NT2/D1 (cell line): ENCODE measurements at regions not wholly inside any gene's neighbourhood (a gene's known extent, or its start where the extent isn't known, plus 50 kb on each side); places are given as distances from the start of the nearest gene placed in this dataset.

Experiments
- DNase-seq: peaks from one replicate; pipeline ENCODE4 v3.0.0-alpha.2; 2011; ENCODE audit warnings: low read depth, low spot score
- H3K27me3 ChIP-seq: 2 replicates; pipeline ENCODE4 v1.6.0; 2011; ENCODE audit warnings: mild to moderate bottlenecking; ENCODE audit not compliant: insufficient read length, insufficient read depth
- H3K36me3 ChIP-seq: 2 replicates; pipeline ENCODE4 v1.6.1; 2011; ENCODE audit warnings: mild to moderate bottlenecking, low read length, mixed read lengths; ENCODE audit not compliant: insufficient read depth, insufficient read length
- H3K4me1 ChIP-seq: 2 replicates; pipeline ENCODE4 v1.5.1; 2011; ENCODE audit not compliant: insufficient read depth, insufficient read length
- H3K4me3 ChIP-seq: 2 replicates; pipeline ENCODE4 v1.5.1; 2011; ENCODE audit warnings: low read depth; ENCODE audit not compliant: insufficient read length
- H3K9ac ChIP-seq: 2 replicates; pipeline ENCODE4 v1.6.0; 2011; ENCODE audit warnings: low read depth; ENCODE audit not compliant: insufficient read length
- H3K9me3 ChIP-seq: 2 replicates; pipeline ENCODE4 v1.5.1; 2011; ENCODE audit warnings: mild to moderate bottlenecking, low read length; ENCODE audit not compliant: insufficient read depth
- SUZ12 ChIP-seq: IDR thresholded peaks from 2 replicates; pipeline ENCODE4 v1.6.1; 2011; ENCODE audit not compliant: insufficient read length, insufficient read depth; ENCODE audit errors: extremely low read depth
- YY1 ChIP-seq: IDR thresholded peaks from 2 replicates; pipeline ENCODE4 v1.6.1; 2011; ENCODE audit not compliant: insufficient read length, insufficient read depth
- ZNF274 ChIP-seq: IDR thresholded peaks from 2 replicates; pipeline ENCODE4 v1.6.1; 2011; ENCODE audit warnings: mild to moderate bottlenecking, low read depth, low read length

DNA sequence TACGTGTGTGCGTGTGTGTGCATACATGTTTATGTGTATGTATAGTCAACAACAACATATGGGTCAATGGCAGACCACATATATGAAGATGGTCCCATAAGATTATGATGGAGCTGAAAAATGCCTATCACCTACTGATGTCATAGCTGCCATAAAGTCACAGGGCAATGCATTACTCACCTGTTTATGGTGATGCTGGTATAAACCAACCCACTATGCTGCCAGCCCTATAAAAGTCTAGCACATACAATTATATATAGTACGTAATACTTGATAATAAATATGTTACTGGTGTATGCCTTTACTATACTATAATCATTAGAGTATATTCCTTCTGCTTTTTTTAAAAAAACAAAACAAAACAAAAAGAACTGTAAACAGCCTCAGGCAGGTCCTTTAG lies 148.4 kb upstream of the ARID1B start:
- TF ChIP-seq SUZ12: no peak
- no peak for TF ChIP-seq YY1
- TF ChIP-seq ZNF274: no peak
- DNase-seq: no peak
- Histone ChIP-seq H3K9ac (no peak overlapping the region), H3K4me3 (no peak overlapping the region), H3K4me1 (no peaks in the 10 kb centered on the region), H3K27me3 (no peaks in the 10 kb centered on the region), H3K9me3 (no peaks in the 10 kb centered on the region), H3K36me3 (no peaks in the 10 kb centered on the region)

DNA sequence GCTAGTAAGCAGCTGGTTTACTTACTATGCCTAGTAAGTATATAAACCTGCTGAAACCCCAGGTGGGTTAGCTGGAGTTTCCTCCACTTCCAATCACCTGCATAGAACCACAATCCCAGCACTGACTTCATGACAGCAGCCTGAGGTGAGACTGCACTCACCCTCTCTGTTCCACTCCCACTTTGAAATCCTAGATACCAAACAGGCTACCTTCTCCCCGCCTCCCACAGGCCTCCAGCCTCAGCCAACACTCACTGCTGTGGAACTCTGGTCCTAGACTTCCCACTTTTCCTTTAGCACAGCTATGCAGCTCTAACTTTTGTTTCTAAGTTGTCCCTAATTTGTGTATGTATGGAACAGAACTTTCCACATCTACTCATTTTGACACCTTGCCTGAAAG lies 149.7 kb upstream of the ARID1B start:
- Histone ChIP-seq H3K9me3 (no peaks in the 10 kb centered on the region), H3K27me3 (no peaks in the 10 kb centered on the region), H3K4me3 (no peak overlapping the region), H3K36me3 (no peaks in the 10 kb centered on the region), H3K4me1 (no peaks in the 10 kb centered on the region), H3K9ac (no peak overlapping the region)
- DNase-seq: no peak
- TF ChIP-seq SUZ12: no peak

DNA sequence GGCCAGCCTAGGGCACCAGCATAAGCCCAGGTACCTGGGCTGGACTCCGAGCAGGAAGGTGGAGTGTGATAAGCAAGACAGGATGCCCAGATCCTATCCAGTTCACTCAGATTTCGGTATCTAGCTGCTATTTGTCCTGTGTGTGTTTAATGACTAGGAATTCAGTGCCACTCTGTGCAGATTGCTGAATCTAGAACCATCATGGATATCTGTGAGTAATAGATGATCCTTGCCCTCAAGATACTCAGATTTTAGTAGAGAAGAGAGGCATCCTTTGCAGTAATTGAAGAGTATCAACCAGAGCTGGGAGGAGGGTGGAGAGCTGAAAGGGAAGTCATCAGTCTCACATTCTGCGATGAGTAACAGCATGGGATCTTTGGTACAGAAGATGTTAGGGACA lies 155.0 kb upstream of the ARID1B start:
- H3K9me3 ChIP-seq: no peaks in the 10 kb centered on the region
- no peak for TF ChIP-seq ZNF274
- TF ChIP-seq YY1: no peak
- TF ChIP-seq SUZ12: no peak
- H3K27me3 ChIP-seq: no peaks in the 10 kb centered on the region
- H3K4me1 ChIP-seq: no peaks in the 10 kb centered on the region
- no peaks in the 10 kb centered on the region for H3K36me3 ChIP-seq
- DNase-seq: no peak
- H3K4me3 ChIP-seq: no peak overlapping the region
- no peak overlapping the region for H3K9ac ChIP-seq

DNA sequence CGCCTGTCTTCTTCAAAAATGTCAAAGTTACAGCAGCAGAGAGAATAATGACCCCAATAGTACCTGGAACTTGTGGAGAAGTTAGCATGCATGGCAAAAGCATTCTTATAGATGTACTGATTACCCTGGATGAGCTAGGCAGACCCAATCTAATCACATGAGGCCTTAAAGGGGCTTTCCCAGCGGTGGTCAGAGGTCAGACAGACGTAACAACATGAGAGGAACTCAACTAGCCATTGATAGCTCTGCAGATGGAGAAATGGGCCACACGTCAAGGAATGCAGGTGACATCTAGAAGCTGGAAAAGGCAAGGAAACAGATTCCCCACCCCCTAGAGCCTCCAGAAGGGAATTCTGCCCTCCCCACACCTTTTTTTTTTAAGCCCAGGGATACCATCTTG lies 156.8 kb upstream of the ARID1B start:
- no peaks in the 10 kb centered on the region for H3K9me3 ChIP-seq
- H3K4me1 ChIP-seq: no peaks in the 10 kb centered on the region
- H3K9ac ChIP-seq: no peak overlapping the region
- H3K27me3 ChIP-seq: no peaks in the 10 kb centered on the region
- DNase-seq: no peak
- no peak for TF ChIP-seq YY1
- TF ChIP-seq ZNF274: no peak
- no peak for TF ChIP-seq SUZ12
- H3K4me3 ChIP-seq: no peak overlapping the region
- H3K36me3 ChIP-seq: no peaks in the 10 kb centered on the region

DNA sequence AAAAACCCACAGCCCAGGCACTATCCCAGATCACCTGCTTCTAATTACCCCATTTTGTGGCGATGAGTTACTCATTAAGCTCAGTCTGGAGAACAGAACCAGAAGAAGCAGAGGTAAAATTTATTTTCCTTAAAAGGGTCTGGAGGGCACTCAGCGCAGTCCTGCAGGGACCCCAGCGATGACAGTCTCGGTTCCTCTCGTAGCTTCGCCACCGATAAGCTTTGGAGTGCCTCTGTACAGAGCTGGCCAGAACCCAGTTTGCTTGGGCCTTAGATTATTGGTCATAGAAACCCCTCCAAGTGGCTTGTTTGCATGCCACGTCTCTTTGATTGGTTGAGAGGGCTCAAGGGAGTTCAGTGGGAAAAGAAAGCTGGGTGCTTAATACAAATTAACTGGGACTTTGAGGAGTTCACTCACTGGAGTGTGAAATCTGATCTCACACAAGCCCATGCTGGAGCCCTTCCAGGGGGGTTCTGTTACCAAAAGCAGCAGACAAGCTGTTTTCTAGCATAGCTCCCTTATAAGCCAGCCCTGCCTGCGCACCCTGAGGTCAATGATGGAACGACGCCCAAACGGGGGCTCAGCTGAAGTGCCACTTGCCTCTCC lies 158.5 kb upstream of the ARID1B start:
- H3K27me3 ChIP-seq: no peaks in the 10 kb centered on the region
- H3K9ac ChIP-seq: no peak overlapping the region
- H3K9me3 ChIP-seq: peaks cover 5% of the 10 kb centered on the region; the same call in 1 of the 2 replicates
- no peaks in the 10 kb centered on the region for H3K4me1 ChIP-seq
- H3K36me3 ChIP-seq: no peaks in the 10 kb centered on the region
- TF ChIP-seq ZNF274 (no peak), SUZ12 (no peak), YY1 (no peak)
- no peak overlapping the region for H3K4me3 ChIP-seq
- DNase-seq: no peak

- no peaks in the 10 kb centered on the region for H3K4me1 ChIP-seq
- TF ChIP-seq YY1 (no peak), SUZ12 (no peak), ZNF274 (no peak)
- no peak overlapping the region for H3K4me3 ChIP-seq
- H3K27me3 ChIP-seq: no peaks in the 10 kb centered on the region
- peaks cover 11% of the 10 kb centered on the region; the same call in 1 of the 2 replicates for H3K9me3 ChIP-seq
- DNase-seq: no peak
- no peak overlapping the region for H3K9ac ChIP-seq
- H3K36me3 ChIP-seq: no peaks in the 10 kb centered on the region
These were observed 159.2 kb upstream of the ARID1B start for GRCh38 chr6:156617941-156618340.

DNA sequence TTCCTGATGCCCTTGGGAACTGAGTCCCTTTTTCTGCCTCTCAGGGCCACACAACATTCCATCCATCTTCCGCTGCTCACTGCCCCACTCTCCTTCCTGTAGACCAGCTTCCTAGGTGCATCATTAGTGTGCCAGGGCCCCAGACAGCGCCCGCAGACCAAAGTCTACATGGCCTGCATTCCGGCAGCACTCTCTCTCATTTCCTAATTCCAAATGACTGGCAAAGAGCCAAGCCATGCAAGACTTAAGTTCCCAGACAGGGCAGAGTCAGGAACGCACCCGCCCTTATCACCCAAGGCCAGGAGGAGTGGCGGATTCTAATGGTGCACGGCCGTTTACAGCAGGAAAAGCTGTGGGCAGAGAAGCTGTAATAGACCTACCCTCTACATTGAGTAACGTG lies 159.8 kb upstream of the ARID1B start:
- Histone ChIP-seq H3K9me3 (peaks cover 11% of the 10 kb centered on the region), H3K36me3 (no peaks in the 10 kb centered on the region), H3K27me3 (no peaks in the 10 kb centered on the region), H3K4me1 (no peaks in the 10 kb centered on the region), H3K4me3 (no peak overlapping the region), H3K9ac (no peak overlapping the region)
- no peak for DNase-seq
- no peak for TF ChIP-seq SUZ12
- TF ChIP-seq YY1: no peak
- TF ChIP-seq ZNF274: no peak

GRCh38 chr6:156616495-156616894 lies 160.7 kb upstream of the ARID1B start:
- no peak for DNase-seq
- Histone ChIP-seq H3K4me3 (no peak overlapping the region), H3K9me3 (peaks cover 17% of the 10 kb centered on the region), H3K9ac (no peak overlapping the region), H3K4me1 (no peaks in the 10 kb centered on the region), H3K36me3 (no peaks in the 10 kb centered on the region), H3K27me3 (no peaks in the 10 kb centered on the region)
- TF ChIP-seq YY1 (no peak), SUZ12 (no peak), ZNF274 (no peak)
